BLaER1 treated with 17β-estradiol and CSF1 and Interleukin-3, amounts not matched to agents 10 nM and 100 nM (cell line): ENCODE measurements at regions not wholly inside any gene's neighbourhood (a gene's known extent, or its start where the extent isn't known, plus 50 kb on each side); places are given as distances from the start of the nearest gene placed in this dataset.
"Not testable (repeated sequence)": the region's sequence is repeated elsewhere in the genome, so short reads cannot be mapped to it uniquely, and the experiment has no call there.

Experiments
- H3K27ac ChIP-seq, 11 experiments: shearing (Covaris generic); formaldehyde crosslinking; 2 replicates each; pipeline ENCODE4 v1.8.1; 2022
- H3K27me3 ChIP-seq, 11 experiments: shearing (Covaris generic); formaldehyde crosslinking; 2 replicates each; pipeline ENCODE4 v1.8.1; 2022
- H3K36me3 ChIP-seq, 11 experiments: shearing (Covaris generic); formaldehyde crosslinking; 2 replicates each; pipeline ENCODE4 v1.8.1; 2022
- H3K4me1 ChIP-seq, 10 experiments: shearing (Covaris generic); formaldehyde crosslinking; 2 replicates each; pipeline ENCODE4 v1.8.1; 2022
- H3K4me2 ChIP-seq, 11 experiments: shearing (Covaris generic); formaldehyde crosslinking; 2 replicates each; pipeline ENCODE4 v1.8.1; 2022
- H3K4me3 ChIP-seq, 10 experiments: shearing (Covaris generic); formaldehyde crosslinking; 2 replicates each; pipeline ENCODE4 v1.8.1; 2022
- H3K9ac ChIP-seq, 11 experiments: shearing (Covaris generic); formaldehyde crosslinking; 2 replicates each; pipeline ENCODE4 v1.8.1; 2022
- H3K9me3 ChIP-seq, 11 experiments: shearing (Covaris generic); formaldehyde crosslinking; replicated peaks in 1 of 11; 2 replicates each; pipeline ENCODE4 v1.8.1; 2022
- H4K20me1 ChIP-seq, 11 experiments: shearing (Covaris generic); formaldehyde crosslinking; 2 replicates each; pipeline ENCODE4 v1.8.1; 2022
- Cebpa-rat ChIP-seq, 11 experiments: shearing (Covaris generic); IDR thresholded peaks; 2 replicates each; pipeline ENCODE4 v1.8.1; 2022

GRCh38 chr20:40894237-40894630 is 134.4 kb upstream of the TOP1 start:
- Histone ChIP-seq H3K4me1 (peaks cover 14 to 36% (median 18%) of the 10 kb centered on the region in 10 experiments; a peak in 19 of 20 replicates), H4K20me1 (no peaks in the 10 kb centered on the region), H3K9ac (no peak overlapping the region), H3K4me2 (no peak overlapping the region), H3K27ac (no peak overlapping the region), H3K27me3 (no peaks in the 10 kb centered on the region), H3K4me3 (no peak overlapping the region), H3K9me3 (no peaks in the 10 kb centered on the region), H3K36me3 (no peaks in the 10 kb centered on the region)
- TF ChIP-seq Cebpa-rat (IDR thresholded peaks at IDR 0.05): no peak

DNA sequence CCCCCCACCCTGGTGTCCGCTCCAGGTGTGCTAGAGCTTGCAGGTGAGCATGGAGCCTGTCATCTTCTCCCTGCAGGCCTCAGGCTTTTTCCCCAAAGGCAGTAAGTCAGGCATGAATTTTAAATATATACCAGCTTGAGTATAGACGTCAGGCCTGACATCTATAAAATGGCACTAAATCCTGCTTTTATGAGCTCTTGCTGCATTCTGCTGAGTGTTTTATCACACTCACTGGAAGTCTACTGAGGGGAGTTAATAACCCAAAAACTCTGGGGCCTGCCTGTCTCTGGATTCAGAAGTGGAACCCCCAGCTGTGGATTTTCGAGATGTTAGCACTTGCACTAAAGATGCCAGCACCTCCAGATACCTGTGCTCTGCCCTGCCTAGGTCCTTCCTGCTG is 133.4 kb upstream of the TOP1 start:
- no peaks in the 10 kb centered on the region for H3K9me3 ChIP-seq
- no peaks in the 10 kb centered on the region for H3K36me3 ChIP-seq
- peaks cover 4 to 31% (median 10%) of the 10 kb centered on the region in 10 experiments; a peak in 19 of 20 replicates for H3K4me1 ChIP-seq
- no peak overlapping the region for H3K9ac ChIP-seq
- no peak overlapping the region for H3K4me3 ChIP-seq
- no peak overlapping the region for H3K27ac ChIP-seq
- H3K27me3 ChIP-seq: no peaks in the 10 kb centered on the region
- TF ChIP-seq Cebpa-rat (IDR thresholded peaks at IDR 0.05): no peak
- H3K4me2 ChIP-seq: 0 out of 22 replicates have a peak overlapping the region, but pooled peaks of 2 of the 11 experiments have one; percentile 19
- H4K20me1 ChIP-seq: no peaks in the 10 kb centered on the region

- no peak overlapping the region for H3K27ac ChIP-seq
- TF ChIP-seq Cebpa-rat (IDR thresholded peaks at IDR 0.05): no peak
- no peaks in the 10 kb centered on the region for H4K20me1 ChIP-seq
- no peaks in the 10 kb centered on the region for H3K9me3 ChIP-seq
- peak overlapping the region in 6 of 11 experiments; percentile 6 to 46 (median 33); a peak in 10 of 22 replicates for H3K4me2 ChIP-seq
- no peaks in the 10 kb centered on the region for H3K36me3 ChIP-seq
- no peak overlapping the region for H3K9ac ChIP-seq
- H3K4me3 ChIP-seq: no peak overlapping the region
- peaks cover 0 to 29% (median 6%) of the 10 kb centered on the region in 10 experiments; a peak in 9 of 20 replicates for H3K4me1 ChIP-seq
- no peaks in the 10 kb centered on the region for H3K27me3 ChIP-seq
These were observed 131.6 kb upstream of the TOP1 start for GRCh38 chr20:40896814-40897700.

GRCh38 chr20:40899344-40899743 is 129.3 kb upstream of the TOP1 start:
- Histone ChIP-seq H3K4me3 (no peak overlapping the region), H3K9me3 (no peaks in the 10 kb centered on the region), H3K4me1 (peaks cover 0 to 29% (median 6%) of the 10 kb centered on the region in 10 experiments; a peak in 9 of 20 replicates), H3K9ac (no peak overlapping the region), H3K36me3 (no peaks in the 10 kb centered on the region), H4K20me1 (no peaks in the 10 kb centered on the region), H3K27ac (no peak overlapping the region), H3K4me2 (no peak overlapping the region), H3K27me3 (no peaks in the 10 kb centered on the region)
- TF ChIP-seq Cebpa-rat (IDR thresholded peaks at IDR 0.05): no peak

DNA sequence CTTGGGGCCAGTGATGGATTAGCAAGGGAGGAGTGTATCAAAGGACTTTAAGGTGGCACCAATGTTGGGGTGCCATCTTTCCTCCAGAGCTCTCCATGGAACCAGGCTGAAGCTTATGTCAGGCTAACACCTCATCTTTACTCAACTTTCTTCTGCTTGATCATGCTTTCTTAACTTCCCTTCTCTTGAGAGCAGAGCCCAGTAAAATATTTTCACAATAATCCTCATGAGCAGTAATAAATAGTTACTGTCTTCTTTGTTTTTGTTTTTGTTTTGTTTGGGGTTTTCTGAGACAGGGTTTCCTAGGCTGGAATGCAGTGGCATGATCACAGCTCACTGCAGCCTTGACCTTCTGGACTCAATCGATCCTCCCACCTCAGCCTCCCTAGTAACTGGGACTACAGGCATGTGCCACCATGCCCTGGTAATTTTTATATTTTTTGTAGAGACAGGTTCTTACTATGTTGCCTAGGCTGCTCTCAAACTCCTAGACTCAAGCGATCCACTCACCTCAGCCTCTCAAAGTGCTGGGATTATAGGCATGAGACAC is 127.9 kb upstream of the TOP1 start:
- Histone ChIP-seq H3K4me2 (no peak overlapping the region), H3K4me1 (peaks cover 0 to 20% (median 7%) of the 10 kb centered on the region in 10 experiments; a peak in 10 of 20 replicates), H3K4me3 (no peak overlapping the region), H3K9me3 (peaks cover 0 to 6% (median 4%) of the 10 kb centered on the region in 11 experiments; a peak in 16 of 22 replicates), H4K20me1 (no peaks in the 10 kb centered on the region), H3K27me3 (no peaks in the 10 kb centered on the region), H3K27ac (no peak overlapping the region), H3K36me3 (no peaks in the 10 kb centered on the region), H3K9ac (no peak overlapping the region)
- TF ChIP-seq Cebpa-rat (IDR thresholded peaks at IDR 0.05): no peak

DNA sequence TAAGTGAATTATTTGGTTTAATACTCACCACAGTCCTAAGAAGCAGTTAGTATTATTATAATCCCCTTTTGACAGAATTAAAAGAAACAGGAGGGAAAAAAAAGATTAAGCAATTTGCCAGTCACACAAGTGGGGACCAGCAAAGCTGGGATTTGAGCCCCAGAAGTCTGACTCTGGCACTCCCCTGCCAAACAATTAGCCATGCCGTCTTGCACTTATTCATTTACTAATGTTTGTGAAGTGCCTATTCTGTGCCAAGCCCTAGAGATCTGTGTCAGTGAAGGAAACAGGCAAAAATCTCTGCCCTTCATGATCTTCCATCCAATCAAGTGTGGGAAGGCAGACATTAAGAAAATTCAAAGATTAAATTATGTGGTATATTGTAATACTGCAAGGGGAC is 126.0 kb upstream of the TOP1 start:
- Histone ChIP-seq H3K27ac (no peak overlapping the region), H4K20me1 (no peaks in the 10 kb centered on the region), H3K9me3 (peaks cover 0 to 16% (median 10%) of the 10 kb centered on the region in 11 experiments; a peak in 17 of 22 replicates), H3K9ac (no peak overlapping the region), H3K36me3 (no peaks in the 10 kb centered on the region), H3K4me3 (no peak overlapping the region), H3K4me2 (no peak overlapping the region), H3K4me1 (peaks cover 0 to 4% (median 0%) of the 10 kb centered on the region in 10 experiments; a peak in 3 of 20 replicates), H3K27me3 (no peaks in the 10 kb centered on the region)
- no peak for TF ChIP-seq Cebpa-rat (IDR thresholded peaks at IDR 0.05)

GRCh38 chr20:40908309-40908708 is 120.3 kb upstream of the TOP1 start:
- no peak for TF ChIP-seq Cebpa-rat (IDR thresholded peaks at IDR 0.05)
- Histone ChIP-seq H3K4me3 (no peak overlapping the region), H3K4me2 (no peak overlapping the region), H3K27me3 (no peaks in the 10 kb centered on the region), H3K9me3 (peaks cover 26 to 51% (median 40%) of the 10 kb centered on the region in 11 experiments), H3K27ac (no peak overlapping the region), H3K36me3 (no peaks in the 10 kb centered on the region), H3K4me1 (peaks cover 0 to 4% (median 0%) of the 10 kb centered on the region in 10 experiments; a peak in 1 of 20 replicates), H4K20me1 (no peaks in the 10 kb centered on the region), H3K9ac (no peak overlapping the region)

- H3K9me3 ChIP-seq: peaks cover 26 to 51% (median 40%) of the 10 kb centered on the region in 11 experiments
- not testable (repeated sequence) for H3K4me3 ChIP-seq, H3K36me3 ChIP-seq, H4K20me1 ChIP-seq, H3K9ac ChIP-seq, H3K4me1 ChIP-seq, H3K27me3 ChIP-seq, H3K4me2 ChIP-seq, H3K27ac ChIP-seq
These were observed 119.1 kb upstream of the TOP1 start for GRCh38 chr20:40909489-40909888.

GRCh38 chr20:40910436-40910835 is 118.2 kb upstream of the TOP1 start:
- not testable (repeated sequence) for H3K4me1 ChIP-seq, H3K36me3 ChIP-seq, H3K9ac ChIP-seq, H4K20me1 ChIP-seq, H3K27ac ChIP-seq, H3K4me2 ChIP-seq, H3K4me3 ChIP-seq, H3K27me3 ChIP-seq
- H3K9me3 ChIP-seq: peaks cover 26 to 49% (median 38%) of the 10 kb centered on the region in 11 experiments

- not testable (repeated sequence) for H3K4me3 ChIP-seq, H3K27ac ChIP-seq, H4K20me1 ChIP-seq, H3K36me3 ChIP-seq, H3K9ac ChIP-seq, H3K27me3 ChIP-seq, H3K4me1 ChIP-seq, H3K4me2 ChIP-seq
- peaks cover 22 to 42% (median 32%) of the 10 kb centered on the region in 11 experiments for H3K9me3 ChIP-seq
These were observed 117.5 kb upstream of the TOP1 start for GRCh38 chr20:40911152-40911551.
